Endothelial cell of umbilical vein (primary cell): ENCODE measurements at regions not wholly inside any gene's neighbourhood (a gene's known extent, or its start where the extent isn't known, plus 50 kb on each side); places are given as distances from the start of the nearest gene placed in this dataset.

Experiments used
- BruUV-seq: library from RNA; stranded (reverse); fragments of 400-500 nt; replicated peaks from 2 replicates; lab custom pipeline; 2021; lab: Mats Ljungman, UMichigan
- CTCF ChIA-PET: fragments of 300-600, 350-600 bp; sonication (Branson Sonifier 250); formaldehyde crosslinking; loops from one replicate; lab custom pipeline; 2021; ENCODE audit warnings: antibody characterized with exemption, inconsistent platforms; lab: Charles Lee
- POLR2A ChIA-PET: fragments of 300-600, 350-600 bp; sonication (Branson Sonifier 250); formaldehyde crosslinking; loops from one replicate; lab custom pipeline; 2021; ENCODE audit warnings: antibody characterized with exemption, inconsistent platforms; lab: Charles Lee
- DNase-seq: peaks from one replicate; pipeline ENCODE4 v3.0.0-alpha.2; 2011; ENCODE audit warnings: low read depth, low spot score
- FAIRE-seq: peaks from 2 replicates; lab custom pipeline; 2011; peaks lifted over from hg19 to GRCh38; lab: Jason Lieb, UNC
- H2AFZ ChIP-seq: 2 replicates; pipeline ENCODE4 v1.6.0; 2012; ENCODE audit warnings: low read depth, low read length, control low read depth, inconsistent platforms
- H3K27ac ChIP-seq: 2 replicates; pipeline ENCODE4 v1.5.1; 2011; ENCODE audit warnings: low read depth, mild to moderate bottlenecking, control low read depth, low read length, moderate library complexity; ENCODE audit not compliant: insufficient read depth
- H3K27me3 ChIP-seq, 2 experiments: 2 replicates each; pipeline versions ENCODE4 v1.6.0 to v1.6.1; 2011; ENCODE audit warnings: low read length in 2 of 2, mixed read lengths in 1 of 2; ENCODE audit not compliant: control insufficient read depth in 2 of 2, insufficient read depth in 2 of 2
- H3K36me3 ChIP-seq, 2 experiments: 2 replicates in 1 of 2; 3 replicates in 1 of 2; pipeline ENCODE4 v1.5.1; 2011; ENCODE audit warnings: low read length in 2 of 2, mild to moderate bottlenecking in 1 of 2, moderate library complexity in 1 of 2; ENCODE audit not compliant: control insufficient read depth in 2 of 2, insufficient read depth in 2 of 2; ENCODE audit errors: extremely low read depth in 1 of 2
- H3K4me1 ChIP-seq: 3 replicates; pipeline ENCODE4 v1.5.1; 2011; ENCODE audit warnings: mild to moderate bottlenecking, low read length; ENCODE audit not compliant: control insufficient read depth, insufficient read depth; ENCODE audit errors: extremely low read depth
- H3K4me2 ChIP-seq: 2 replicates; pipeline ENCODE4 v1.6.1; 2011; ENCODE audit warnings: low read length, control low read depth, mixed read lengths; ENCODE audit not compliant: insufficient read depth
- H3K4me3 ChIP-seq, 3 experiments: fragments of 200-600 bp in 1 of 3; sonication (generic), shearing (Covaris generic) in 1 of 3; replicated peaks in 1 of 3; 2 replicates each; pipeline ENCODE4 v1.5.1; 2011 to 2016; ENCODE audit warnings: control low read depth in 3 of 3, low read length in 3 of 3, mild to moderate bottlenecking in 2 of 3, inconsistent platforms in 1 of 3, low read depth in 1 of 3, moderate library complexity in 1 of 3; ENCODE audit not compliant: insufficient read depth in 1 of 3
- H3K79me2 ChIP-seq: 2 replicates; pipeline ENCODE4 v1.6.0; 2012; ENCODE audit warnings: low read length, inconsistent platforms; ENCODE audit not compliant: control insufficient read depth, insufficient read depth
- H3K9ac ChIP-seq: replicated peaks from 2 replicates; pipeline ENCODE3; 2011; ENCODE audit warnings: low read length, control low read depth; ENCODE audit not compliant: insufficient read depth; ENCODE audit errors: extremely low read depth
- H3K9me1 ChIP-seq: replicated peaks from 3 replicates; pipeline ENCODE4 v1.6.0; 2011; ENCODE audit warnings: mild to moderate bottlenecking, low read length; ENCODE audit not compliant: control insufficient read depth, insufficient read depth; ENCODE audit errors: extremely low read depth
- H3K9me3 ChIP-seq: replicated peaks from 2 replicates; pipeline ENCODE4 v1.5.1; 2012; ENCODE audit warnings: low read length, inconsistent platforms; ENCODE audit not compliant: control insufficient read depth, insufficient read depth
- H4K20me1 ChIP-seq: replicated peaks from 2 replicates; pipeline ENCODE3; 2011; ENCODE audit warnings: mild to moderate bottlenecking, low read length; ENCODE audit not compliant: control insufficient read depth, insufficient read depth; ENCODE audit errors: extremely low read depth
- CTCF ChIP-seq, 2 donors: IDR thresholded peaks; 1 replicate in 1 of 2; 2 replicates in 1 of 2; pipeline ENCODE4 v1.5.1; 2011; ENCODE audit warnings: low read length in 2 of 2, mild to moderate bottlenecking in 2 of 2, moderate library complexity in 2 of 2, control low read depth in 1 of 2, inconsistent platforms in 1 of 2, low read depth in 1 of 2; ENCODE audit not compliant: insufficient read depth in 1 of 2; ENCODE audit errors: extremely low read depth in 1 of 2
- EZH2 ChIP-seq: IDR thresholded peaks from 2 replicates; pipeline ENCODE4 v1.6.1; 2012; ENCODE audit warnings: borderline replicate concordance, low read depth, mild to moderate bottlenecking, moderate library complexity, low read length, inconsistent platforms; ENCODE audit not compliant: severe bottlenecking
- FOS ChIP-seq: IDR thresholded peaks from 2 replicates; pipeline ENCODE4 v1.6.1; 2011; ENCODE audit warnings: mild to moderate bottlenecking, low read length, moderate library complexity, borderline replicate concordance; ENCODE audit not compliant: insufficient read depth
- GATA2 ChIP-seq: IDR thresholded peaks from 2 replicates; pipeline ENCODE4 v1.7.0; 2011; ENCODE audit warnings: low read depth, mild to moderate bottlenecking, moderate library complexity, mixed read lengths, low read length; ENCODE audit not compliant: insufficient read length, insufficient read depth
- JUN ChIP-seq: IDR thresholded peaks from 2 replicates; pipeline ENCODE4 v1.6.1; 2011; ENCODE audit warnings: borderline replicate concordance, low read depth; ENCODE audit not compliant: insufficient read length, insufficient read depth
- MYC ChIP-seq: IDR thresholded peaks from one replicate; pipeline ENCODE4 v1.6.1; 2011; ENCODE audit warnings: mild to moderate bottlenecking, low read depth, low read length
- POLR2A ChIP-seq: IDR thresholded peaks from 2 replicates; pipeline ENCODE4 v1.6.1; 2012; ENCODE audit warnings: low read depth, mild to moderate bottlenecking, control low read depth, low read length
- POLR2AphosphoS5 ChIP-seq: IDR thresholded peaks from 2 replicates; pipeline ENCODE4 v1.6.1; 2012; ENCODE audit warnings: low read depth, mild to moderate bottlenecking, control low read depth, low read length, moderate library complexity; ENCODE audit not compliant: insufficient read depth
- dilution Hi-C: fragments of 300-500 bp; cut with MboI; formaldehyde crosslinking; loops from one replicate; pipeline ENCODE4 v1.15.0; 2019; ENCODE audit warnings: low sequenced_read_pairs; ENCODE audit not compliant: extremely low pct_ligation_motif_present
- intact Hi-C: fragments of 100-400 bp; cut with micrococcal nuclease; formaldehyde crosslinking; loops from one replicate; pipeline ENCODE4 v1.10.0; 2022
- TF ChIP-seq, protein P1 (sequence below): IDR thresholded peaks from 2 replicates; pipeline ENCODE4 v1.6.1; 2011; ENCODE audit not compliant: insufficient read depth, insufficient read length

- no TSS peak for BruUV-seq
- dilution Hi-C loops (no loop called here), intact Hi-C loops (no loop called here)
- FAIRE-seq (no peak), DNase-seq (no peak)
- Histone ChIP-seq H3K4me3 (no peak overlapping the region), H3K4me2 (no peak overlapping the region), H3K4me1 (no peaks in the 10 kb centered on the region), H3K9ac (no peak overlapping the region), H3K9me1 (no peaks in the 10 kb centered on the region), H3K36me3 (no peaks in the 10 kb centered on the region), H2AFZ (no peak overlapping the region), H3K27me3 (no peaks in the 10 kb centered on the region), H3K79me2 (no peaks in the 10 kb centered on the region), H4K20me1 (no peaks in the 10 kb centered on the region), H3K27ac (no peak overlapping the region), H3K9me3 (peaks cover 2% of the 10 kb centered on the region)
- TF ChIP-seq POLR2AphosphoS5 (no peak), CTCF (IDR thresholded peaks at IDR 0.05; ENCODE audit: extremely low read depth in 1 of 2, insufficient read depth in 1 of 2, low read depth in 1 of 2, low read length in 2 of 2) (no peak)
- CTCF ChIA-PET: no interaction called here
- POLR2A ChIA-PET: no interaction called here
Observed at GRCh38 chr16:61460020-61460419, 576.2 kb downstream of the CDH8 start.

- ChIA-PET CTCF (no interaction called here), POLR2A (no interaction called here)
- Histone ChIP-seq H4K20me1 (no peaks in the 10 kb centered on the region), H3K27ac (no peak overlapping the region), H3K4me3 (no peak overlapping the region), H3K79me2 (no peaks in the 10 kb centered on the region), H3K9me1 (no peaks in the 10 kb centered on the region), H3K4me1 (no peaks in the 10 kb centered on the region), H3K36me3 (no peaks in the 10 kb centered on the region), H3K4me2 (no peak overlapping the region), H3K9ac (no peak overlapping the region), H2AFZ (no peak overlapping the region), H3K27me3 (no peaks in the 10 kb centered on the region), H3K9me3 (no peaks in the 10 kb centered on the region)
- TF ChIP-seq, protein P1, sequence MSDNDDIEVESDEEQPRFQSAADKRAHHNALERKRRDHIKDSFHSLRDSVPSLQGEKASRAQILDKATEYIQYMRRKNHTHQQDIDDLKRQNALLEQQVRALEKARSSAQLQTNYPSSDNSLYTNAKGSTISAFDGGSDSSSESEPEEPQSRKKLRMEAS: no peak
- TF ChIP-seq JUN (no peak), EZH2 (no peak), GATA2 (no peak), MYC (no peak), POLR2AphosphoS5 (no peak), POLR2A (no peak), CTCF (IDR thresholded peaks at IDR 0.05; ENCODE audit: extremely low read depth in 1 of 2, insufficient read depth in 1 of 2, low read depth in 1 of 2, low read length in 2 of 2) (no peak), FOS (no peak)
- dilution Hi-C loops: no loop called here
- DNase-seq (no peak), FAIRE-seq (no peak)
- intact Hi-C loops: no loop called here
- no TSS peak for BruUV-seq
Observed at GRCh38 chr16:61435346-61435745, 600.9 kb downstream of the CDH8 start.
